Glomerular visceral epithelial cell (primary cell): ENCODE measurements at regions not wholly inside any gene's neighbourhood (a gene's known extent, or its start where the extent isn't known, plus 50 kb on each side); places are given as distances from the start of the nearest gene placed in this dataset.

Experiments
- DNase-seq: peaks from one replicate; pipeline ENCODE4 v3.0.0-alpha.2; 2016; ENCODE audit errors: extremely low spot score

DNA sequence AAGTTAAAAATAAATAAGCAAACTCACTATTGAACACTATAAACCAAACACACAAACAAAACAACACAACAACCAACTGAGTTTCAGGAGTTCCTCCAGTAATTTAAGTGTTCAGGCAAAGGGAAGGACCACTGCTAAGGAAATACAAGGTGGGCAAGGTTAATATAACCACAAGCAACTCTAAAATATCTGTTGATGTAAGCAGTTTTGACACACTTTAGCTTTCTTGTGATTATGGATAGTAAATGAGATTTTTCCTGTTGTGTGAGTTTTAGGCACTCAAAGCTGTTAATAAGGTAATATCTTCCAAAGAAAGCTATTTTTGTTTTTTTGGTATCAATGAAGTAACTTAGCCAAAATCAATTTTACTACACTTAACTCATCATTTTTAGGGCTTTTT lies 839.1 kb upstream of the FOXG1 start:
- DNase-seq, result no peak

DNA sequence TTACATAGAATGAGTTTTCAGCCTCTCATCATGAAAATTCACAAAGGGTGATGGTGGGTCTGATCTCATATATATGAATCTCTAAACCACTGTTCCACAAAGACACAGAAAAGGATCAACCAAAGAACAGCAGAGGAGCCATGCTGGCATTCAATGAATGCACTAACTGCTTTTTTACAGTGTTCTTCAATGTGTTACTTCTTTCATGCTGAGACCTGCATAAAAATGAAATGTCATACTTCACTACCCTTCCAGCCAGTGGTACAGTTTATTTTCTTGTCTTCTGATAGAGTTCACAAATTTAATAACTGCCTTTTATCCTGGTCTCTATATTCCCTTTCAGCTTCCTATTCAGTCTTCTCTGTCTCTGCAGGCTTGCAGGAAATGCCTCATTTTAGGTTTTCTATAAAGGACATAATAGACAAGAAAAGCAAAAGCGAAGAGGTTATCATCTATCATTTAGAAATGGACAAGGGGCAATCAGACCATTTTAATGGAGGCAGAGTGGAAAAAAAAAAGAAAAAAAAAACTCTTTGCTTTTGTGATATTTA lies 836.7 kb upstream of the FOXG1 start:
- DNase-seq, result no peak

DNA sequence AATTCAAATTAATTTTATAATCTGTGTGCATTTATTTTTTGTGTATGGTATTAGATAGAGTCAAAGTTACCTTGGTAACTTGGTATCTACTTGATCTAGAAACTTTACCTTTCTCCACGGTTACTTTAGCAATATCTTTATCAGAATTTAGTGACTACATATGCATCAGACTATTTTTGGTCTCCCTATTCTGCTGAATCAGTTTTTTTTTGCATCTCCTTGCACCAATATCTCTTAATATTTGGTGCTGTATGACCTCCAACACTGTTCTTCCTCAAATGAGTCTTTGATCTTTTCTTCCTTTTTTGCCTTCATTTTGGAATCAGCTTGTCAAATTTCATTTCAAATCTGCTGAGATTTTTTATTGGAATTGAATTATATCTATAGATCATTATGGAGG lies 828.2 kb upstream of the FOXG1 start:
- no peak for DNase-seq

DNA sequence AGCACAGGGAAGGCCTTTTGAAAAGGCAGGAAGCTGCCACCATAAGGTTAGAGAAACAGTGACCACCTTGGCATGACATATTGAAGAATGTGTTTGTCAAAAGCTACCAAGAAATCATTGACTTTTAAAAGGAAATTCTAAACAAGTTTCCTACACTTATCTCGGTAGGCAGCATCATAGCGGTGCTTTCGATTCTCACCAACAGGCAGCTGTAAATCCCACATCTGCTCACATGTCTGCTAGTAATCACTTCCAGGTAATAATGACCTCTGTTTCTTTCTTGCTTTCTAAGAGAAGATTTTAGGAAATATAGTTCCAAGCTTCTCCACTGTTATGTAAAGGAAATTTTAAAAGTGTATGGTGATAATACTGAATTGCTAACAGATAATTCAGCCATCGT lies 821.1 kb upstream of the FOXG1 start:
- DNase-seq, result no peak

DNA sequence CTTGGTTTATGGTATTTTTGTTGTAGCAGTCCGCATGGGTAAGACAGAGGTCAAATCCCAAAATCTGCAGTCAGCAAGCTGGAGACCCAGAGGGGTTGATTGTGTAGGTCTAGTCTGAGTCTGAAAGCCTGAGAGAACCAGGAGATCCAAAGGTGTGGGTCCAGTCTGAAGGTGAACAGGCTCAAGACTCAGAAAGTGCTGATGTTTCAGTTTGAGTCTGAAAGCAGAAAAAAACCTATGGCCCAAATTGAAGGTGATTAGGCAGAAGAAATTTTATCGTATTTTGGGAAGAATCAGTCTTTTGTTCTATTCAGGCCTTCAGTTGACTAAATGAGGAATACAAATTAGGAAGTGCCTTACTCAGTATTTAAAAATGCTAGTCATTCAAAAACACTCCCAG lies 807.8 kb upstream of the FOXG1 start:
- DNase-seq, result no peak

DNA sequence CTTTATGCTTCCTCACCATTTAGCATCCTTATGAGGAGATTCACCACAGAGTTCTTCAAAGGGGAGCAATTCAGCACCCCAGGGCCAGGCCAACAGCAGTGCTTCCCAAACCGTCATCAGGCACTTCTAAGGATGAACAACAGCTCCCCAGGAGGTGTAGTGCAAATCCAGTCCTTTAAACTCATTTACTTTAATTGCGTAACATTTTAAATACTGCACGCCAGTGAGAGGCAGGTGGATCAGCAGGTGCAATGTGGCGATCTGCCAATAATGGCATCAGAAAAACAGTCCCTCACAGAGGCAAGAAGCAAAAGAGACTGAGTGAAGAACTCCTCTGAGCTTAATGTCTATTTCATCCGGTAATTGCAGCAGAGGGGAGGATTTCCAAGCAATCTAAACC lies 770.9 kb upstream of the FOXG1 start:
- DNase-seq, result no peak

DNA sequence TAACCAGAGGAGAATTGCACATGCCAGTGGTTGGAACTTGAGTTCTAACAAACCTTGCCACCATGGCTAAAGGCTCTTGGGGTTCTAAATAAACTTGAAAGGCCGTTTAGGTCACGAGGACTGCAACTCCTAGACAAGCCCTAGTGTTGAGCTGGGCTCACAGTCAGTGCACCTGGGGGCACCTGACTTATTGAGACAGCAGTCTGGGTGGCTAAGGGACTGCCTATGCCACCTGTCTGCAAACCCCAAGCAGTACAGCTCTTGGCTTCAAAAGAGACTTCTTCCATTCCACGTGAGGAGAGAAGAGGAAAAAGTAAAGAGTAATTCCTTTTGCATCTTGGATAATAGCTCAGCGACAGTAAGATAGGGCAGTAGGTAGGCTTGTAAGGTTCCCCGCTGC lies 765.6 kb upstream of the FOXG1 start:
- DNase-seq, result no peak

DNA sequence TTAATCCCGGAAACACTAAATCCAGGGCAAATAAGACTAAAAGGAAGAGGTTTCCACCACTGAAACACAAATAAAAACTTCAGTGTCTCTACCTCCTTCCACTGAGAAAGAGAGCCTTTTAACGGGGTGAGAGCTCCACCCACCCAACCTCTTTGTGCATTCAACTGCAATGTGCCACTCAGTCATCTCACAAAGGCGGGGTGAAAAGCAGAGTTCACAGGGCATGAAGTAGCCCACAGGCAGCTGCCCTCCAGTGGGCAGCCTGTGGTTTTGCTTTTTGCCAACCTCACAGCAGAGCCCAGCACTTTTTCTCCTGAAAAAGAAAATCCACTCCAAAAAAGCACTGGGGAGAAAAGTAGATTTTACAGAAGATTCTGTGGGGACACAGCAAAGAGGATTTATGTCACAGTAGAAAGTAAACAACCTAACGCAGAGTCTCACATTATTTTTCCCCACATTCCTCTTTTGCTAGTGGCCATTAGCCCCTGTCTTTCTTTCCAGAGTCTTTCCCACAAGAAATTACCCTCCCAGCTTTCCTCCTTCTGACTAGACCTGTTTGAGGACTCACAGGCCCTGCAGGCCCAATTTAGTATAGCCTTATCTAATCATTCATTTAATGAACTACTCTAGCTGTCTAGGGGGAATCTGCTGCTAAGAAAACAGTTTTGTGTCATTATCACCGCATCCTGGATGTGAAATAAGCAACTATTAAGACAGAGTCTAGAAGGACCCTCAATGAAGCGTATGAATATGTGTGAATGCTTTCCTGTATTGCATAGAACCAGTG lies 753.8 kb upstream of the FOXG1 start:
- DNase-seq, result no peak

DNA sequence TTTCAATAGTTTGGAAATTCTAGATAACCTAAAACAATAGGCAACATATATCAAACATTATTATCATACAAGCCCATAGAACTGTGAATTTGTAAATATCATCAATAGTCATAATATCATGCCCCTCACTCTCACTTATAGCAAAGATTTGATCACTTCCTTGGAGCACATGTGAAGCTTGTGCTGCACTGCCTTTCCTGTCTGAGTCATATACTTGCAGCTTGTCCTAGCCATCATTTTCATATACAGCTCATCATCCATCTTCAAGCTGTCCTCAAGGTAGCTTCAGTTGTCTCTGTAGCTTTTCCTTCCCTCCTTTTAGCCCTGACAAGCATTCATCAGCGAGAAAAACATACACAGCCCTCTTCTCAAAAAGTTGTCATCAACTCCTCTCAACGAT lies 746.5 kb upstream of the FOXG1 start:
- no peak for DNase-seq

DNA sequence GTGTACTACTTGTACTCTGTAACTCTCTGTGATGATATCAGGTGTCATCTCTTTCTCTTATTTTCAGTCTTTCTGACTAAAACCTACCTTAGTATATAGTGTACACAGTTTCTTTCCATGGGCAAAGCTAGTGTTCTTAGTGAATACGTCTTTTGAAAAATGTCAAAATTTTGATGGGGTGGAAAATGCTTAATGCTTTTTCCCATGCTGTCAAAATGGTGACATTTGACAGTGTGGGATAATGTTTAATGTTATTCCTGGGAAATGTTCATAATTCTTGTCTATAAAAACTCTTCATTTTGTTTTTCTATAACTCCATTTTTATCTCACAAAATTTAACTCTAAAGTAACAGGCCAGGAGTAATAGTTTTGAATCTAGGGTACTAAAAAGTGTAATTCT lies 742.7 kb upstream of the FOXG1 start:
- DNase-seq, result no peak

DNA sequence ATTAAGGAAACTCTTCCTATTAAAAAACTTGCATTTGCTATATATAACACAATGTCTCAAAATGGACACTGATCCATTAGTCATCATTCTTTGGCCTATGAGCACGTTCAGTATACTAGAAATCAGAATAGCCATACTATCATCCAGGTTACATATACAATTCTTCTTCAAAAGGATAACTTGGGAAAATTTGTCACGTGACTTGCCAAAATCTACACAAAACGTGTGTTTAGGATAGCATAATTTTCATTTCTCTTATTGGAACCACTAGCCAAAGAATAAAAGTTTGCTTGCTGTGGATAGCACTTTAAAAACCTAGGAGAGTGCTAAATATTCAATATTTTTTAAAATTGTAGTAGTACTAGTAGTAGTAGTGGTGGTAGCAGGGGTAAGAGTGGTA lies 714.3 kb upstream of the FOXG1 start:
- DNase-seq, result no peak

DNA sequence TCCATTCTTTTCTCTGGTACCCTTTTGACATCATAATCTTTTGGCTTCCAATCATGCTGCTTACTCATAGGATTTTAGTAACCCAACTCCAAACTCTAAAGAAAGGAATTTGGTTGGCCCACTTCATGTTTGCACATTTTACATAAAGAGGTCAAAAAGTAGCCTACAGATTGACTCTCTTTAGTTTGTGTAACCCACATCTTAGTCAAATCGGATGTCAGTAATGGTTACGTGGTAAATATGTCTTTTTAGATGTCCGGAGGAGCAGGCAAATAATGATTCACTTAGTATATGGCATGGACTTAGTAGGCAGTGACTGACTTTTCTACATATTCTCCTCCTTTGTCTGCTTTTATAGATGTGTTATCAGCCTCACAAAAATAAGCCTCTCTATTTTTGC lies 711.6 kb upstream of the FOXG1 start:
- no peak for DNase-seq

DNA sequence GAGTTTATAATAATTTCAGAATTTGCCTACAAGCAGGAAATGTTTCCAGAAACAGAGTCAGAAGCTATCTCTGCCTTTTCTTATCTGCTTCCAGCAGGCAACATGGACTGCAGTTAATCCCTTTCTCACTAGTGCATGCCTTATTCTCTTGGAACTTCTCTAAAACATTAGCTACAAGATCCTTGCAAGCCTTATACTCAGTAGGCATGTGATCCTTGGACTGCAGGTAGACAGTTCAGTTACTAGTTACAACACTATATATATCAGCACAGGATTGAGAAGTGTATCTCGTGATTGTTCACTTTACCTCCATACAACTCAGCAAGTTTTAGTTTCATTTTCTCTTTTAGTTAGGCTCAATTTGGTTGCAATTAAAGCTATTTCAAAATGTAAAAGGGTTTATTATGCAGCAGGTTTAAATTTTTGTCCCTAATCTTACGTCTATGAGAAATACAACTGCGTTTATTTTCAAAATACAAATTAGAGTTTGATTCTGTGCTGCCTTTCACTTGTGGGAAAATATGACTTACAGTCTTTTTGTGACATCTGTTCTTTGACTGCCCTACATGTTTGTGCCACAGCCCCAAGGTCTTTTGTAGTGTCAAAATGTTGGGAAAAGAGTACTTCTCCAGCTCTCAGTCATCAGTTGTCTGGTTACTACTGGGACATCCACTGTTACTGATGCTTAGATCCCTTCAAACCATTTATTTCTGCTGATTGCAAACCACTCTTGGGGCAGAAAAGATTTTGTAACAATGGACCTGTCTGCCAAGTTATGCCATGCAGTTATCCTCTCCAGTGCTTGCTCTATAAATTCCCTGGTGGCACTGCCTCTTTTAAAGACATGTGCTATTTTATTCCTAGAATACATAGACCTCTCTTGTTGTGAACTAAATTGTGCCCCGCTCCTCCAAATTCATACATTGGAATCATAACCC lies 709.0 kb upstream of the FOXG1 start:
- DNase-seq, result no peak

DNA sequence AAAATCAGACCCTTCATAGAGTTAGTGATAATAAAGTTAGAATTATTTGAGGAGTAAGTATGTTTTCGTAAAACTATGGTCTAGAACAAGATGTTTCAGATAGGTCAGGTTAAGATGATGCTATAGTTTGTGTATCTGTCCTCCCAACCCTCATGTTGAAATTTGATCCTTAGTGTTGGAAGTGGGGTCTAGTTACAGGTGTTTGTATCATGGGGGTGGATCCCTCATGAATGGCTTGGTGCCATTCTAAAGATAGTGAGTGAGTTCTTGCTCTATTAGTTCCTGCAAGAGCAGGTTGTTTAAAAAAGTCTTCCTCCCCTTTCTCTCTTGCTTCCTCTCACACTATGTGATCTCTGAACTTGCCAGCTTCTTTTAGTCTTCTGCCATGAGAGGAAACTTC lies 707.3 kb upstream of the FOXG1 start:
- no peak for DNase-seq

DNA sequence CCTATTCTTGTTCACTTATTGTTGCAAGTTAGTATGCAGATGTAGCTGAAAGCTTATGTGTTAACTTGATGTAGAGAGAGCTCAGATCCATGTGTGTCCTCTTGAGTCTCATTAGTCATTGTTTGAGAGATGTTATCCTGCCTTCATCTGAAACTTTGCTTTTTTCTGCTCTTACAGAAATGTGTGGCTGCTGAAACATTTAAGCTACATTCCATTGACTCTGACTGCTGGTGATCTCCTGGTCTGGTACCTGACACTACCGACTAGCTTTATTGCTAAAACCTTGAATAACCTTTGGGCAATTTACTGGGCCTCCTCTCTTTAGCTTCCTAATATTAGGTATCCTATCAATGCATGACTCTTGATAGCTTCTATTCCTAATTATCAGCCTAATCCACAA lies 705.6 kb upstream of the FOXG1 start:
- DNase-seq, result no peak

DNA sequence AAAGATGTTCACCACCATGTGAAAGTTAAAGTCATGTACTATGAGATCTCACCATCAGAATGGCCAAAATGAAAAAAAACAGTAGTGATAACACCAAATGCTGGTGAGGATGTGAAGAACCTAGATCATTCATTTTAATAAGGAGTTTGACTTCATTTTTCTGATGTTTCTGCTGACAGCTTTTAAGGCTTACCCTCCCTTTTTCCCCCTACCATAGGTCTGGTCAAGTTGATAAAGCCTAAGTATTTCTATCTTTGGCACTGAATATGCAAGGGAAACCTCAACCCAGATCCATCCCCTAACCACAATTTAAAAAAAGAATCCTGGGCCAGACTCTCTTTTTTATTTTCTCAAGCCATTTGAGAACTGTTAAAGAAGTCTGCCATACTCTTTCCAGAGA lies 689.6 kb upstream of the FOXG1 start:
- DNase-seq, result no peak

DNA sequence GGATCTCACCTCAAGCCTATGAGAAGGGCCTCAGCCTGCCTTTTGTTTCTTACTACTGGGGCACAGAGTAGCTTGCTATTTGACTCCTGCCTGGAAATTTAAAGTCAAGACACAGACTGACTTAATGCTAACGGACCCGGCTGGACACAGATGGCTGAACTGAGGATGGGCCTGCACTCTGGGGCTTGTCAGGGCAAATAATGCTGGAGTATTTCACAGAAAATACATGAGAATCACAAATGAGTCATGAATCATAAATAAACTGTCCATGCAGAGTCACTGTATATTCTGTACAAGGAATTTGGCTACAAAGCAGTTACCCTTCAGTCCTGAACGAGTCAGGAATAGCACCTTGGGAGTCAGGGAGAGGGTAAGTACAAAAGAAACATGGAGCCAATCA lies 683.2 kb upstream of the FOXG1 start:
- DNase-seq, result no peak

DNA sequence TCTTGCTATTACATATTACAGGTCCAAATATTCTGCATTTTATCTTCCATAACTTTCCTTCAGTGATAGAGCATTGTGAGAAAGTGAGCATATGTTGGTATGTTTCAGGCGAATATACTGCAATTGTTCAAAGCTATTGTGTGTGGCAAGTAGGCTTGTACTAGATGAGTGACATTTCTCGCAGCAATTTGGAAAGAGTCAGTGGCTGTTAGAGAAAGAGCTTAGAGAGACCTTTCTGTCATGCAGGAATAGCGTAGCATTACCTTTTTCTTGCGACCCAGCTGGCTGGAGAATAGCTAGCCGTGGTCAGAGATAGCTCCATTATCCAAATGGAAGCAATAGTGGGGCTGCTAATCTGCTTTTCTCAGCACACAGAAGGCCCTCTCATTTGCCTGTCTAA lies 678.5 kb upstream of the FOXG1 start:
- DNase-seq, result no peak

DNA sequence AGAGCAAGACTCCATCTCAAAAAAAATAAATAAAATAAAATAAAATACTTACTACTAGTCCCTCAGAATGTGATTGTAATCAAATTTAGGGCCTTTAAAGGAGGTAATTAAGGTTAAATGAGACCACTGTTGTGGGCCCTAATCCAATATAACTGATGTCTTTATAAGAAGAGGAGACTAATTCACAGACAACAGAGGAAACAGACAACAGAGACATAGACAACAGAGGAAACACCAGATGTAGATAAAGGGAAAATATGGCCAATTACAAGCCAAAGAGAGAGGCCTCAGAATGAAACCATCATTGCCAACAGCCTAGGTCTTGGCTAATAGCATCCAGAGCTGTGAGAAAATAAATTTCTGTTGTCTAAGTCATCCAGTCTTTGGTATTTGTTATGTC lies 669.0 kb upstream of the FOXG1 start:
- DNase-seq, result no peak

DNA sequence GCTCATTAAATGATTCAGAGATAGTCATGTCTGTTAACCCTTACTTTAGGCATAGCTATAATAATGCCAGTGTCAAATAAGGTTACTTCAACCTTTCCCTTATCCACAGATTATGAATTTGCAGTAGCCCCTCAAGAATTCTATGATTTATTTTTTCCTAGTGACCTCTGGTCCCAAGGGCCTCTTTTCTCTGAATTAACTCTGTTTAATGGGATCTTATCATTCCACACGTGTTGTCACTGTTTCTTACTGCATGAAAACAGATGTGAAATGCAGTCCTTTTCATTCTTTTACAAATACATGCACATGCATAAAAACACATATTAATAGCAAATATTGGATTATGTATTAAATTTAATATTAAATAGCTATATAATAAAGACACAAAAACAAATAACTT lies 667.7 kb upstream of the FOXG1 start:
- DNase-seq, result no peak

DNA sequence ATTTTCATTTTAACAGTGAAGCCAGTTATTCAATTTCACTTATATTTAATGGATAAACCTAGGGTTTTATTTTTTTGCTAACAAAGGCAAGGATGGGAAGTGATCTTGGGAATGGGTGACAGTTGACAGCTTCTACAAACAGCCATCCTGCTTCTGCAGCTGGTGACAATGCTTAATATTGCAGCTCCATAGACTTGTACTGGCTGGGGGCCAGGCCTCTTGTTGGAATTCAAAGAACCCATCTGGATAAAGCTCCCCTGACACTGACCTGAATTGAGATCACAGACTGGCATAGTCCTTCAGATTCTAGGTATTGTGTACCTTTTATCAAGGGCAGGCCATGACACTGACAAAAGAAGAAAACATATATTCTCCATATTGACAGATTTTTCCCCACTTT lies 664.6 kb upstream of the FOXG1 start:
- no peak for DNase-seq

DNA sequence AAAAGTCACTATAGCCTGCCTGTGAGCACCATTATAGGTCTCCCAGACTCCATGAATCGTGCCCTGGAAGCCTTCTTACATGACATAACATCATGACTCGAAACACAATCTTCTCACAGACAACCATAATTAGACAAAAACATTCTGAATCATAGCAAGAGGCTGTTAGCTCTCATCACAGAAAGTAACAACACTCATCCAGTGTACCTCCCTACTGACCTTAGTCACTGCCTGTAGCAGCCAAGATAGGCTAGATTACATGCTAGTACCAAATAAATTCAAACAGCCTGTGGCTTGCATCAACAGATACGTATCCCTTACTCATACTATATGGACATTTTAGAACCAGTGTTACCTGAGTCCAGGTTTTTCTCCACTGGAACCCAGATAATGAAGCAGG lies 663.8 kb upstream of the FOXG1 start:
- no peak for DNase-seq

DNA sequence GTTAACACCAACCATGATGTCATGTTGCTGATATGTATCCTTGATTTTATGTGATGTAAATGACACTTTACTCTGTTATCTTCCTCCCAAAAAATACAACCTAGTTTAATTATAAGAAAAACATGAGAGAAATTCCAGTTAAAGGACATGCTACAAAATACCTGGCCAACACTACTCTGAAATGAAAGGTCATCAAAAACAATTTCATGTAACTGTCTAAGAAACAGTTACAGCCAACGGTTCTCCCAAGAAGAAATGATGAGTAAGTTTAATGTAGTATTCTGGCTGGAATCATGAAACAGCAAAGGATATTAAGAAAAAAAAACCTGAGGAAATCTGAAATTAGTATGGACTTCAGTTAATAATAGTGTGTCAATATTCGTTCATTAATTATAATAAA lies 653.3 kb upstream of the FOXG1 start:
- DNase-seq, result no peak
